Tibial nerve (tissue), 4 donors: ENCODE measurements at regions not wholly inside any gene's neighbourhood (a gene's known extent, or its start where the extent isn't known, plus 50 kb on each side); places are given as distances from the start of the nearest gene placed in this dataset.

Experiments used
- EP300 ChIP-seq, 2 donors: sonication (generic); formaldehyde crosslinking; IDR thresholded peaks; one replicate each; pipeline ENCODE4 v1.6.1; 2017; ENCODE audit warnings: antibody characterized with exemption in 2 of 2, mild to moderate bottlenecking in 1 of 2
- TF ChIP-seq, protein P1 (sequence below), 5 experiments: fragments of 200-600 bp in 3 of 5; fragments of 450-650 bp in 2 of 5; sonication (generic) in 3 of 5; IDR thresholded peaks; one replicate each; pipeline ENCODE4 v1.5.1; 2016 to 2019; ENCODE audit warnings: antibody characterized with exemption in 5 of 5, mild to moderate bottlenecking in 3 of 5, moderate library complexity in 2 of 5

DNA sequence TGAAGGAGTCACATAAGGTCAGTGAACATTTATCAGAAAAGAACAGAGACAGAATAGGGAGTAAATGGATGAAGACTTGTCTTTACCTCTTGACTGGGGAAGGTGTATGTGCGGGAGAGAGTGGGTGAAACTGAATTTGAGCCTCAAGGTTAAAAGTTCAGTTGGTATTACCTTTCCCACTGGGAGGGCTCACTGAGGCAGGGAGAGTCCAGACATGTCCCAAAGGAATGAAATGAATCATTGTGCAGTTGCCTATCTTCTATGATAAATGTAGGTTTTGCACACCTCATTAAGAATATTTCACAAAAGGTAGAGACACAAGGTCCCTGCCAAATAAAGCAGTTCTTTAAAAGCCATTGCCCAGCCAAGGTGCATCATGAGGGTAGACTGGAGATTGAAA, 105.2 kb downstream of the KCNA5 start:
- no peak for TF ChIP-seq EP300 (IDR thresholded peaks at IDR 0.05)
- TF ChIP-seq, protein P1, sequence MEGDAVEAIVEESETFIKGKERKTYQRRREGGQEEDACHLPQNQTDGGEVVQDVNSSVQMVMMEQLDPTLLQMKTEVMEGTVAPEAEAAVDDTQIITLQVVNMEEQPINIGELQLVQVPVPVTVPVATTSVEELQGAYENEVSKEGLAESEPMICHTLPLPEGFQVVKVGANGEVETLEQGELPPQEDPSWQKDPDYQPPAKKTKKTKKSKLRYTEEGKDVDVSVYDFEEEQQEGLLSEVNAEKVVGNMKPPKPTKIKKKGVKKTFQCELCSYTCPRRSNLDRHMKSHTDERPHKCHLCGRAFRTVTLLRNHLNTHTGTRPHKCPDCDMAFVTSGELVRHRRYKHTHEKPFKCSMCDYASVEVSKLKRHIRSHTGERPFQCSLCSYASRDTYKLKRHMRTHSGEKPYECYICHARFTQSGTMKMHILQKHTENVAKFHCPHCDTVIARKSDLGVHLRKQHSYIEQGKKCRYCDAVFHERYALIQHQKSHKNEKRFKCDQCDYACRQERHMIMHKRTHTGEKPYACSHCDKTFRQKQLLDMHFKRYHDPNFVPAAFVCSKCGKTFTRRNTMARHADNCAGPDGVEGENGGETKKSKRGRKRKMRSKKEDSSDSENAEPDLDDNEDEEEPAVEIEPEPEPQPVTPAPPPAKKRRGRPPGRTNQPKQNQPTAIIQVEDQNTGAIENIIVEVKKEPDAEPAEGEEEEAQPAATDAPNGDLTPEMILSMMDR (IDR thresholded peaks at IDR 0.05), result no peak
